ENCODE measurements at regions not wholly inside any gene's neighbourhood (a gene's known extent, or its start where the extent isn't known, plus 50 kb on each side); places are given as distances from the start of the nearest gene placed in this dataset.

- TF ChIP-seq CTCF (IDR thresholded peaks at IDR 0.05; ENCODE audit: poor library complexity) (no peak), EZH2 (IDR thresholded peaks at IDR 0.05; ENCODE audit: borderline replicate concordance) (no peak)
Observed at GRCh38 chr4:31379364-31379763, 659.2 kb downstream of the PCDH7 start.
